Cardiac septum (tissue), 1 donor: ENCODE measurements at regions not wholly inside any gene's neighbourhood (a gene's known extent, or its start where the extent isn't known, plus 50 kb on each side); places are given as distances from the start of the nearest gene placed in this dataset.
"Not testable (repeated sequence)": the region's sequence is repeated elsewhere in the genome, so short reads cannot be mapped to it uniquely, and the experiment has no call there.

Experiments
- DNase-seq: peaks from one replicate; pipeline ENCODE4 v3.0.0-alpha.2; 2020; ENCODE audit warnings: low spot score
- intact Hi-C: fragments of 100-400 bp; cut with DNase I; formaldehyde crosslinking; loops from one replicate; pipeline ENCODE4 v1.14.0; 2022
- donor health status: DM: no; HTN: no; CAD: no.

DNA sequence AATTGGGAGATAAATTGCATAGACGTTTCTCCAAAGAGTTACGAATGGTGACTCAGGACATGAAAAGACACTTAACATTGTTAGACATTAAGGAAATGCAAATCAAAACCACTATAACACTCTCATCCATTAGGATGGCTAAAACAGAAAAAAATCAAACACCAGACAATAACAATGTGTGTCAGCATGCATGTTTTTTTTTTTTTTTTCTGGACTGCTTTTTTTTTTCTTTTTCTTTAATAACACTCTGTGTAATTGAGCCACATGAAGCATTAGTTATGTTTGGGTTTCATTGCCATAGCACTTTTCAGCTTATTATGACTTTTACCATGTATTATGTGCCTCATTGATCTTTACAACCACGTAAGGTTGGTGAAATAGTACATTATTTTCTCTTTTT is 95.0 kb downstream of the NFKBIZ start:
- no peak for DNase-seq
- intact Hi-C loops: loop anchor here (5.0 kb wide), 1 partner anchor 92 kb away; no protein-coding TSS in a partner anchor

GRCh38 chr3:101945980-101946379 is 96.7 kb downstream of the NFKBIZ start:
- intact Hi-C loops: no loop called here
- DNase-seq: no peak

GRCh38 chr3:101946906-101947305 is 97.6 kb downstream of the NFKBIZ start:
- intact Hi-C loops: no loop called here
- DNase-seq: no peak

GRCh38 chr3:101950510-101950909 is 101.2 kb downstream of the NFKBIZ start:
- intact Hi-C loops: no loop called here
- no peak for DNase-seq

GRCh38 chr3:101950985-101951733 is 101.8 kb downstream of the NFKBIZ start:
- no peak for DNase-seq
- intact Hi-C loops: no loop called here

DNA sequence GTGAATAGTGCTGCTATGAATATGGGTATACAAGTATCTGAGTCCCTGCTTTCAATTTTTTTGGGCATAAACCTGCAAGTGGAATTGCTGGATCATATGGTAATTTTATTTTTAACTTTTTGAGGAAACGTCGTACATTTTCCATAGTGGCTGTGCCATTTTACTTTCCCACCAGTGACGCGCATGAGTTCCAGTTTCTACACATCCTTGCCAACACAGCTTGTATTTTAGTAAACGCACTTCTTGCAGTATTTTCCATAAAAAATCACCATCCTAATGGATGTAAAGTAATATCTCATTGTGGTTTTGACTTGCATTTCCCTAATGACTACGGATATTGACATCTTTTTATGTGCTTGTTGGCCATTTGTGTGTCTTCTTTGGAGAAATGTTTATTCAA is 105.0 kb downstream of the NFKBIZ start:
- intact Hi-C loops: no loop called here
- DNase-seq: no peak

DNA sequence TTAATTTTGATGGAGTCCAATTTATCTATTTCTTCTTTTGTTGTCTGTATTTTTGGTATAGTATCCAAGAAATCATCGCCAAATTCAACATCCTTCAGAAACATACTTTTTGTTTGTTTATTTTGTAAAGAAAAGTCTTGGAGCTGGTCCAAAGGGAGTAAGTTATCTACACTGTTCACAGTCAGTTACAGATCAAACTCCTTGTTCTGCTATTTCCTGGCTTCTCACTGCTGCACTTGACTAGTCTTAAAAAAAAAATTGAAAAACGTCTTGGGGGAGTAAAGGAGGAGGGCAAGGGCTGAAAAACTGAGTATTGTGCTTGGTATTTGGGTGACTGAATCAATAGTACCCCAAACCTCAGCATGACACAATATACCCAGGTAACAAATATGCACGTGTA is 105.6 kb downstream of the NFKBIZ start:
- DNase-seq: no peak
- intact Hi-C loops: no loop called here

GRCh38 chr3:101962055-101962454 is 112.7 kb downstream of the NFKBIZ start:
- DNase-seq: no peak
- intact Hi-C loops: no loop called here

DNA sequence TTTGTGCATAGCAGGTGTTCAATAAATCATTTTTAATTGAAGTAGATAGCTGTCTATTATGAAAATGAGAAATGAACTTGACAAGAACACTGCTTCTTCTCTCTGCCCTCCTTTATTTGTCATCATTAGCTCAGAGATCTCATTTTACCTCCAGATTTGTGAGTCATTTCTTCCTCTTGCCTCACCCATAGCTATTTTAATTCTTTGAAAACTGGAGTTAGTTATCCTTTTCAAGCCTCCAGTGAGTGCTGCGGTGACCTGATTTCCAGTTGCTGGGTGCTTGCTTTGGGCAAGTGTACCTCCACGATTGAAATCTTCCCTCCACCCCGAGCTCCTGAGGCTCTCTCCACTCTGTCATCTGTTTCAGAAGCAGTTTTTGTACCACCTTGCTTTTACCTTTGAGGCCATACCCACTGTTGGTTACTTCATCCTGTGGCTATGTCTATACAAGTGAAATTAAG is 114.6 kb downstream of the NFKBIZ start:
- intact Hi-C loops: no loop called here
- DNase-seq: no peak

DNA sequence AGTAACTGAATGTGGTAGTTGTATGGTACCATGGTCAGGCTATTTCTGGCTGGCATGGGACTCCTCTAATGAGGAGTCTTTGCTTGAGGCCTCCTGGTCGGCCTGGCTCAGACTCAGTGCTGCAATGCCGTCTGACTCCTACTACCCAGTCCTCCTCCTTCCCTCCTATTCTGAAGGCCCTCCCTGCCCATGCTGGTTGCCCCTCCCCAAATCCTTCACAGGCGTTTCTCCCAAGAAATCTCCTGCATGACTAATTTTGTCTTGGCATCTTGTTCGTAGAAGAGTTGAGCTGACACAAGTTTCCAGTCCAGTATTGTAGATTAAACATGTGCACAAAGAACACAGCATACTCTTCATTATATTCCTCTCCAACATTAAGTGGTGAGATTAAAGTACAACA is 115.5 kb downstream of the NFKBIZ start:
- DNase-seq: no peak
- intact Hi-C loops: no loop called here

DNA sequence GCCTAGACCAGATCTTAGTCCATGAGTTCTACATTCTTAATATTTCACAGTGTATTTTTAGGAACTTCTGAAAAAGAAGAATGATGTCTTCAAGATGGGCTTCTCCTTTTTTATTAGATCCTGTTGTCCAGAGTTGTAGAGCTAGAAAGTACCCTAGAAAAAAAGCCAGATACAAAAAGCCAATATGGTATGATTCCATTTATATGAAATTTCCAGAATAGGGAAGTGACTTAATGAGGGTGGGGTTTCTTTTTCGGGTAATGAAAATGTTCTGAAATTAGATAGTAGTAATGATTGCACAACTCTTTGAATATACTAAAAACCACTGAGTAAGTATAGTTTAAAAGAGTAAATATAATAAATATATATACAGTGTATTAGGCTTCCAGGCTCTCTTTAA is 116.9 kb downstream of the NFKBIZ start:
- no peak for DNase-seq
- intact Hi-C loops: no loop called here

DNA sequence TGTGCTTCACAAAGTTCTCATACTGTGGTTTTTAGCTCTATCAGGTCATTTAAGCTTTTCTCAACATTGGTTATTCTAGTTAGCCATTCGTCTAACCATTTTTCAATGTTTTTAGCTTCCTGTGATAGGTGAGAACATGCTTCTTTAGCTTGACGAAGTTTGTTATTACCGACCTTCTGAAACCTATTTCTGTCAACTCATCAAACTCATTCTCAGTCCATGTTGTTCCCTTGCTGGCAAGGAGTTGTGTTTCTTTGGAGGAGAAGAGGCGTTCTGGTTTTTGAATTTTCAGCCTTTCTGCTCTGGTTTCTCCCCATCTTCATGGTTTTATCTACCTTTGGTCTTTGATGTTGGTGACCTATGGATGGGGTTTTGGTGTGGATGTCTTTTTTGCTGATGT is 120.9 kb downstream of the NFKBIZ start:
- intact Hi-C loops: no loop called here
- DNase-seq: no peak

DNA sequence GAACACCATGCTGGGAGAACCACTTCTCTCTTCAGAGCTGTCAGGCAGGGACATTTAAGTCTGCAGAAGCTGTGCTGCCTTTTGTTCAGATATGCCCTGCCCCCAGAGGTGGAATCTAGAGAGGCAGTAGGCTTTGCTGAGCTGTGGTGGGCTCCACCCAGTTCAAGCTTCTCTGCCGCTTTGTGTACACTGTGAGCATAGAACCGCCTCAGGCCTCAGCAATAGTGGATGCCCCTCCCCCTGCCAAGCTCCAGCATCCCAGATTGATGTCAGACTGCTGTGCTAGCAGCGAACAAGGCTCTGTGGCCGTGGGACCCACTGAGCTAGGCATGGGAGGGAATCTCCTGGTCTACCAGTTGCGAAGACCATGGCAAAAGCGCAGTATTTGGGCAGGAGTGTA is 121.6 kb downstream of the NFKBIZ start:
- intact Hi-C loops: no loop called here
- DNase-seq: no peak

GRCh38 chr3:101972430-101973162 is 123.3 kb downstream of the NFKBIZ start:
- intact Hi-C loops: no loop called here
- no peak for DNase-seq

- DNase-seq: no peak
- intact Hi-C loops: no loop called here
These were observed 123.8 kb downstream of the NFKBIZ start for GRCh38 chr3:101973163-101973505.

GRCh38 chr3:101975415-101975814 is 126.1 kb downstream of the NFKBIZ start:
- intact Hi-C loops, DNase-seq: not testable (repeated sequence)

DNA sequence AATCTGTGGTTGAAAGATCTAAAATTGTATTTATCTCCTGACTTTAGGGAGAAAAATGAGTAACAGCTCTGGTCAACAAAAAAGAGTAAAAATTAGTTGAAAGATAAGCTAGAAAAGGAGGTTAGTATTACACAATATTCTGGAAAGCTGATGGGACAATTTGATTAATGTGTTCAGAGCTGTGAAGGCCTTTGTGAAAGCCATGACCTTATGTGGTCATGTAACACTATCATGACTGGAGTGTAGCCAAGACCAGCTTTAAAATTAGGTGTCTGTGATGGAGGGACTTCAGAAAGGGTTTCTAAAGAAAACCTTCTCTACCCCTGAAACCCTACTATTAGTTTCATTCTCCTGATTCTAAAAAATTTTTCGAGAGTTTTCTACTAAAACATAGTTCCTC is 127.2 kb downstream of the NFKBIZ start:
- no peak for DNase-seq
- intact Hi-C loops: no loop called here

GRCh38 chr3:101978348-101978747 is 129.0 kb downstream of the NFKBIZ start:
- intact Hi-C loops: no loop called here

GRCh38 chr3:101979033-101979432 is 129.7 kb downstream of the NFKBIZ start:
- no peak for DNase-seq
- intact Hi-C loops: no loop called here

More at GRCh38 chr3:101978348-101978747, 129.0 kb downstream of the NFKBIZ start:
- DNase-seq: no peak

- intact Hi-C loops: no loop called here
- no peak for DNase-seq
These were observed 135.0 kb downstream of the NFKBIZ start for GRCh38 chr3:101984356-101984755.

DNA sequence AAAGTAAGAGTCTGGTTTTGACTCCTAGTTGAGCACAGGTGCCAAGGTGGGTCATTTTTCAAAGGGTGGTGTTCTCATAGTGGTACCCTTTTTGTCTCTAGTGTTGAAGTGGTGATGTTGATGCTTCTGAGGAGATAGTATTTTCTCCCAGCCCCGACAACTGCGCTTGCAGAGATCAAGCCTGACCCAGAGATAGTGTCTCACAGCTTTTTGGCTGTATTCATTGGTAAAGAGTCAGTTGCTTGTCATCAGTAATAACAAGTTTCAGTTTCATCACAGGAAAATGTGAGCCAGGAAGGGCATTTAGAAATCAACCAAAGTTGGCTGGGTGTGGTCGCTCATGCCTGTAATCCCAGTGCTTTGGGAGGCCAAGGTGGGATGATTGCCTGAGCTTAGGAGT is 139.3 kb downstream of the NFKBIZ start:
- intact Hi-C loops: no loop called here

More for the DNA sequence above, 139.3 kb downstream of the NFKBIZ start:
- DNase-seq: no peak
